ENCODE measurements at regions not wholly inside any gene's neighbourhood (a gene's known extent, or its start where the extent isn't known, plus 50 kb on each side); places are given as distances from the start of the nearest gene placed in this dataset.

DNA sequence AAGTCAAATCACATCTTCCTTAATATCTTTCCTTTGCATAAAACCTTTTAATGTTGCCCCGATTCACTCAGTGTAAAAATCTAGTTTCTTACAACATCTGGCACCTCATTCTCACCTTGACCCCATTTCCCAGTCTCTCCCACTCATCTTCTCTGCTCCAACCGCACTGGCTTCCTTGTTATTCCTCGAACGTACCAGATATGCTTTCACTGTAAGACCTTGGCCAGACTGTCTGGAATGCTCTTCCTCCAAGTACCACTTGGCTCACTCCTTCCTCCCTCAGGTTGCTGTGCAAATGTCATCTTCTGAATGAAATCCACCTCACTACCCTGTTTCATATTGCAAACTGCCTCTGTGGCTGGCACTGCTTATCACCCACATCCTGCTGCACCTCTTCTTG is 433.6 kb downstream of the HAPSTR1 start:
- TF ChIP-seq, protein P1, sequence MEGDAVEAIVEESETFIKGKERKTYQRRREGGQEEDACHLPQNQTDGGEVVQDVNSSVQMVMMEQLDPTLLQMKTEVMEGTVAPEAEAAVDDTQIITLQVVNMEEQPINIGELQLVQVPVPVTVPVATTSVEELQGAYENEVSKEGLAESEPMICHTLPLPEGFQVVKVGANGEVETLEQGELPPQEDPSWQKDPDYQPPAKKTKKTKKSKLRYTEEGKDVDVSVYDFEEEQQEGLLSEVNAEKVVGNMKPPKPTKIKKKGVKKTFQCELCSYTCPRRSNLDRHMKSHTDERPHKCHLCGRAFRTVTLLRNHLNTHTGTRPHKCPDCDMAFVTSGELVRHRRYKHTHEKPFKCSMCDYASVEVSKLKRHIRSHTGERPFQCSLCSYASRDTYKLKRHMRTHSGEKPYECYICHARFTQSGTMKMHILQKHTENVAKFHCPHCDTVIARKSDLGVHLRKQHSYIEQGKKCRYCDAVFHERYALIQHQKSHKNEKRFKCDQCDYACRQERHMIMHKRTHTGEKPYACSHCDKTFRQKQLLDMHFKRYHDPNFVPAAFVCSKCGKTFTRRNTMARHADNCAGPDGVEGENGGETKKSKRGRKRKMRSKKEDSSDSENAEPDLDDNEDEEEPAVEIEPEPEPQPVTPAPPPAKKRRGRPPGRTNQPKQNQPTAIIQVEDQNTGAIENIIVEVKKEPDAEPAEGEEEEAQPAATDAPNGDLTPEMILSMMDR (IDR thresholded peaks at IDR 0.05; ENCODE audit: low read length), result no peak
- TF ChIP-seq EZH2 (optimal IDR thresholded peaks at IDR 0.05; ENCODE audit: low read depth, low read length), result no peak
- TF ChIP-seq EZH2phosphoT487 (IDR thresholded peaks at IDR 0.05; ENCODE audit: low read length), result no peak
